ENCODE measurements at regions not wholly inside any gene's neighbourhood (a gene's known extent, or its start where the extent isn't known, plus 50 kb on each side); places are given as distances from the start of the nearest gene placed in this dataset.
A peak's percentile ranks its signal among the peaks of the same experiment; 100 is the strongest.
"Not testable (repeated sequence)": the region's sequence is repeated elsewhere in the genome, so short reads cannot be mapped to it uniquely, and the experiment has no call there.

DNA sequence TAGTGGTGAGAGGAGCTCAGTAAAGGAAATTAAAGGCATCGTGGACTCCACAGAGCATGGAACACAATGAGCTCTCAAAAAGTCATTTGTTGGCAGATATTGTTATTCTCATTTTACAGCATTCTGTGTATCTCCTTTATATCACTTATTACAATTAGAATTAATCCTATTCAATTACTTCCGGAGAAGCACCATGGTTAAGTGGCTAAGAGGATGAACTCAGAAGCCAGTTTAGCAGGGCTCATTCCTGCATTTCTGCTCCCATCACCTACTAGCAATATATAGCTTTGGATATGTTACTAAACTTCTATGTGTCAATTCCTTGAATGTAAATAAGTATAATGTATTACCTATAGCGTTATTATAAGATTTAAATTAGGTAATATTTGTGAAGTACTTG lies 683.3 kb downstream of the IRS1 start:
- DNase-seq, result no peak

DNA sequence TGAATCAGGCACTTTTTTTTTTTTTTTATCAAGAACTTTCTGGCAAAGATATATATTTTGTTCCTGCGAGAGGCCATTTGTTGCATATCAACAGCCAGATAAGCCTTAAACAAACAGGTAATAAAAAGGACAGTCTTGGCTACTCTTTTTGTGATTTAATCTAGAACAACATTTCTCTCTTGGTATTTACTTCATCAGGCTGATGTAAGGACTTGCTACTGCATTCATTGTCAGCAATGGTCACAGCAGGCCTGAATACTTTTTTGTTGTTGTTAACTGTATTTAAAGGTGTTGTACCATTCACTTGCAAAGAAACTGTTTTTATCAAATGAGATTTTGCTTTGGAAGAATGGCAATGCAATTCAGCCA lies 683.8 kb downstream of the IRS1 start:
- DNase-seq, result no peak

DNA sequence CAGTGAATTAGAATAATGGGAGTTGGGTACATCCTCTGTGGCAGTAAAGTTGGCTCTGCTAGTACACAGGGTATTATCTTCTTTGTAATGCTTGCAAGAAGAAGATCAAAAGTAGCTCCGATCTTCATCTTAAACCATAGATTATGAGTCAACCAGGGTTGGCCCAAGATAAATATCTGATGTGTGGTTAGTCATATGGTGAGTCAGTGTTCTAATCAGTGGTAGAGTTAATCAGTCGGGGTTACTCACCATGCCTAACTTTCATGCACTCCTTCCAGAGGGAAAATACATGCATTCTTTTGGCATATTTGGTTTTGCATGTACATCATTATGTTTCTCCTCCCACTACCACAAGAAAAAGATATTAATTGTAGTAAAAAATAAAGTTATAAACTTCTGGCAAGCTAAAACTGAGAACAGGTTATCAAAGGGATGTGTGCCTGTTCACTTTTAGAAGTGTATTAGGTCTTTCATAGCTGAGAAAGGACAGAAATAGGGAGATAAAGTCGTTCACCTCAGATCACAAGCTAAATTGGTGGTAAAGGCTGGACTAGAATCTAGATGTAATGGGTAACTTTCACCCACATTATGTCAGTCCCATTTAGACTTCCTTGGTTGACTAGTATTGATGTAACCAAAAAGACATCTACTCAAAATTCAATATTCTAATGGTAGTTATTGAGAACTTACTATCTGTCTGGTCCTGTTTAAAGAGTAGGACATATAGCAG lies 684.4 kb downstream of the IRS1 start:
- peak; percentile 96 for DNase-seq

DNA sequence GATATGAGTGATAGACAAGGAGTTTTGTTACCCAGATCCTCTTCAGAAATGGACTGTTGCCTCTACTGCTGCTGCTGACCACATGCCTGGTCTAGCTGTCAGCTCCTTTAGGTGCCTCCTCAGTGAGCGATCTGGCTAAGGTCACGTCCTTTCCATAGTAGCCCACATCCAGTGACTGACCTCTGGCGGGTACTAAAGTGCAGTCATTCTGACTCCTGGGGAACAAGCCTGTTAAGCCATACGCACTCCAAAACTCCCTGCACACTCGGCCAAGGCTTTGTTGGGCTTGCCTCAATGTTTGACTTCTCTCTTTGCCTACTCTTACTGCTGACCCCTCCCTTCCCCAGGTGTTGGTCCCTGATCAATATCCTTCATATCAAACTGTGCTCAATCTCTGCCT lies 685.2 kb downstream of the IRS1 start:
- DNase-seq, result no peak

DNA sequence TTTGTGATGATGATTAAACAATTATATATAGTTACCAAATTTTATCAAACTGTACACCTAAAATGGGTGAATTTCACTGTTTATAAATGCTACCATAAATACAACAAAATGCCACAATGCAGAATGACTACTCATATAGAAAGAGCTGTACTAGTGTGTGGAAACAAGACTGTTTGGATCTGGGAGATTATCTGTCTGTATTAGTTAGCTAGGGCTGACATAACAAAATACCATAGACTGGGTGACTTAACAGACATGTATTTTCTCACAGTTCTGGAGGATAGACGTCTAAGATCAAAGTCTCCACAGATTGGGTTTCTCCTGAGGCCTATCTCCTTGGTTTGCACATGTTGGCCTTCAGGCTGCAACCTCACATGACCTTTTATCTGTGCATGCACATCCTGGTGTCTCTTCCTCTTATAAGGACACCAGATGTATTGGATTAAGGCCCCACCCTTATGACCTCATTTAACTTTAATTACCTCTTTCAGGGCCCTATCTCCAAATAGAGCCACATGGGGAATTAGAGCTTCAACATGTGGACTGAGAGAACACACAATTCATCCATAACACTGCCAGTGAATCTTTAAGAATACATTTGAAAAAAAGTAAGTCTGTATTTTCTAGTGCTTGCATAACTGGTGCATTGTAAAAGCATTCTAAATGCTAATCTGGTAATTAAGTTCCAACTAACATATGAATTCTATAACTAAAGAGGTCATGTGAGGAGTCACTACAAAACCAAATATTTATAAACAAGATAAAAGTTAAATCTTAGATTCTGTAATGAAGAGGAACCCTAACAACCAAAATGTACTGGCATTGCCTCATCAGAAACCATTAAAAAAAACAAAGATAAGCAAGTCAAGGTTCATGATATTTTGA lies 699.6 kb downstream of the NYAP2 start:
- DNase-seq, result no peak

DNA sequence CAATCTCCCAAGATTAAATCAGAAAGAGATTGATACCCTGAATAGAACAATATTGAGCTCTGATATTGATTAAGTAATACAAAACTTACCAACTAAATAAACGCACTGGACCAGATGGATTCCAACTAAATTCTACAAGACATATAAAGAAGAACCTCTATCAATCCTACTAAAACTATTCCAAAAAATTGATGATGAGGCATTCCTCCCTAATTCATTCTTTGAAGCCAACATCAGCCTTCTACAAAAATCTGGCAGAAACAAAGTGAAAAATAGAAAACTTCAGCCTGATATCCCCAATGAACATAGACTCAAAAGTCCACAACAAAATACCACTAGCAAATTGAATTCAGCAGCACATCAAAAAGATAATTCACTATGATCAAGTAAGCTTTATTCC lies 695.5 kb downstream of the NYAP2 start:
- DNase-seq, result no peak

DNA sequence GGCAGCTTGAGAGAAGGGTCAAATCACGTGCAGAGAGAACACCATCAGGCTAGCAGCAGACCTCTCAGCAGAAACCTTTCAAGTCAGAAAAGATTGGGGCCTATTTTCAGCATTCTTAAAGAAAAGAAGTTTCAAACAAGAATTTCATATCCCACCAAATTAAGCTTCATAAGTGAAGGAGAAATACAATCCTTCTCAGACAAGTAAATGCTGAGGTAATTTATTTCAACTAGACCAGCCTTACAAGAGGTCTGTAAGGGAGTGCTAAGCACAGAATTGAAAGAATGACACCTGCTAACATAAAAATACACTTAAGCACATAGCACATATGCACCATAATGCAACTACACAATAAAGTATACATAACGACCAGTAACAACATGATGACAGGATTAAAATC lies 693.9 kb downstream of the NYAP2 start:
- DNase-seq, result no peak

DNA sequence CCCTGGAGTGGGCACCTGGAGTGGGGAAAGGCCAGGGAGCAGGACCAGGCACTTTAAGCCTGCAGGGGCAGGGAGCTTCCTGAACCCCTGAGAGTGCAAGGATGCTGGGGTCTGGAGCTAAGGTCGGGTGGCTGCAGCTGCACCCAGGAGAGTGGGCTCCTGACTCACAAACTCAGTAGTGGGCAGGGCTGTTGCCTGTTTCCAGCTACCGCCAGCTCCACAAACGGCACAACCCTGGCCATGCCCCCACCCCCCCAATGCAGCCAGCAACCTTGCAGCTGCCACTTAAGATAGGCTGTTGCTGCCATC lies 688.8 kb downstream of the NYAP2 start:
- DNase-seq, result no peak

DNA sequence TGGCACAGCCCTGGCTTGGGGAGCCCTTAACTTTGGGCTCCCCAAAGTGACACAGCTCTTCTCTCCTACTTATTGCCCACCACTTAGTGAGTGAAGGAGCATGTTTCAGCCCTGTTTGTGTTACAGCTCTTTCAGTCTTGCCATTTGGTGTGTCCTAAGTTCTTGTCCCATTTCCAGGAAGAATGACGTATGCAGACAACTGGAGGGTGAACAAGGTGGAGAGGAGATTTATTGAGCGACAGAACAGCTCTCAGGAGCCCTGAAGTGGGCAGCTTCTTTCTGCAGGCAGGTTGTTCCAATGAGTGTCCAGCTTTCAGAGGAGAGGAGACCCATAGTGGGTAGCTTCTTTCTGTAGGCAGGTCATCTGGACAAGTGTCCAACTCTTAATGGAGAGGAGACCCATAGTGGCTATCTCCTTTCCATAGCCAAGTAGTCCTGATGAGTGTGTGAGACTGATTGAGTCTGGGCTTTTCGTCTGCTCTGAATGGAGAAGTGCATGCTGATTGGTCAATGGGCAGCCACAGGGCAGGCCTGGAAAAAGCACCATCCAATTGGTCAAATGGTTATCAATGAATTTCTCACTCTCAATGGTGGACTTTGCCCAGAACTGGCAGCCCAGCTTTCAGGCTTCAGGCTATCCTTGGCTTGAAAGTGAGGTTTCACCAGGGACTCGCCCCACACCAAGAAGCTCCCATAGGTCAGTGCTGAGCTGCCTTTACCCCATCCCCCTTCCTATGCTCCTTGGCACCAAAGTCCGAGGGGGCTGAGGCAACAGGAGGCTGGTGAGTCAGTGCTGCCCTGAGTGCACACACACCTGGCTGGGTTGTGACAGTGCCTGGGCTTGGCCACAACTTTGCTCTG lies 688.2 kb downstream of the NYAP2 start:
- DNase-seq, result no peak

DNA sequence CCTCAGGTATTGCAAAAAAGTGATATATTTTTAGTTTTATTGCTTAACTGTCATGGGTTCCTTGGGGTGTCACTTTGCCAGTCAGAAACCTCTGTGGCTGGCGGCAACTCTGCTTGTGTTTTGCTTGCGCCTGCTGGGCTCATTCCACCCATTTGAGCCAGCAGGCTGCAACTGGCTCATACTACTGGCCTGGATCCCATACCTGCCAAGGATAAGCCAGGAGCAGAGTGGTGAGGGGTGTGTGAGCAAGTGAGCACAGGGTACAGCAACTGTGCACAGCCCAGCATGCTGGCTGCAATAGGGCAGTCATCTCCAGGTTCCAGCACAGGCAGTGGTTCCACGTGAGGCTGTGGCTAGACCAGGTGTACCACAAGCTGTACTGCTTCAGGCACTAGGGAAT lies 687.5 kb downstream of the NYAP2 start:
- no peak for DNase-seq

DNA sequence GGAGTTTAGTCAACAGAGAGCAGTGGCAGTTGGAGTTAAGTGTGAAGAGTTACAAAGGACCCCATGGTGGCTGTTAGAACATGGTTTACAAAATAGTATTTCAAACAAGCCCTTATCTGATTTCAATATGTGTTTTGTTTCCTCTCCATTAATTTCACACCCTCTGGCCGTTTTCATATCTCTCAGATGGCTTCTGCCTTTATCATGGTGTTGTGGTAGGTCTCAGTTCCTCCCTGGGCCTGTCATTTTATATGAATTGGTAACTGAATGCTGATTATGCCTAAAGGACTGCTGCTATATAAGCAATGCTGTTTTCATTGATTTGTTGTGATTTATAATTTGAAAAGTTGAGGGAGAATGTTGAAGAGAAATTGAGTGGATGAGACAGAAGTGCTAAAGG lies 686.7 kb downstream of the NYAP2 start:
- DNase-seq, result no peak

DNA sequence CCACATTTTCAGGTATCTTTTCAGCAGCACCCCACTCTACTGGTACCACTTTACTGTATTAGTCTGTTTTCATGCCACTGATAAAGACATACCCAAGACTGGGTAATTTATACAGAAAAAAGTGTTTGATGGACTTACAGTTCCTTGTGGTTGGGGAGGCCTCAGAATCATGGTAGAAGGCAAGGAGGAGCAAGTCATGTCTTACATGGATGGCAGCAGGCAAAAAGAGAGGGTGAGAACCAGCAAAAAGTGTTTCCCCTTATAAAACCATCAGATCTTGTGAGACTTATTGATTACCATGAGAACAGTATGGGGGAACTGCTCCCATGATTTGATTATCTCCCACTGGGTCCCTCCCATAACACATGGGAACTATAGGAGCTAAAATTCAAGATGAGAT lies 685.9 kb downstream of the NYAP2 start:
- not testable (repeated sequence) for DNase-seq

DNA sequence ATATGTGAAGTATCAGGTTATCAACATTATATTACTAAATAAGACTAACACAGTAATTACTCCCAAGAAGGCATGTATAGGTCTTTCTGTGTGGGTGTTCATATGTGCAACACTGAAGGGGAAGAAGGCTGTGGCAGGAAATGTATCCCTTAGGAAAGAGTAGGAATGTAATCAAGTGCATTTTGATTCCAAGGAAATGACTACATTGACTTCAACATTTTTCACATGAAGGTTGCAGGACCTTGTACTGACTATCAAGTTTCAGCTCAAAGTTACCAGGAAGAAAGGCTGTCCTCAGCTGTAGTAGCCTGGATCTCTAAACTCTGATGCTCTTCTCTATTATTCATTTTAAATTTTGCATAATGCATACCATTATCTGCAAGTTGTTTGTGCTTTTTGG lies 680.8 kb downstream of the NYAP2 start:
- DNase-seq, result no peak

DNA sequence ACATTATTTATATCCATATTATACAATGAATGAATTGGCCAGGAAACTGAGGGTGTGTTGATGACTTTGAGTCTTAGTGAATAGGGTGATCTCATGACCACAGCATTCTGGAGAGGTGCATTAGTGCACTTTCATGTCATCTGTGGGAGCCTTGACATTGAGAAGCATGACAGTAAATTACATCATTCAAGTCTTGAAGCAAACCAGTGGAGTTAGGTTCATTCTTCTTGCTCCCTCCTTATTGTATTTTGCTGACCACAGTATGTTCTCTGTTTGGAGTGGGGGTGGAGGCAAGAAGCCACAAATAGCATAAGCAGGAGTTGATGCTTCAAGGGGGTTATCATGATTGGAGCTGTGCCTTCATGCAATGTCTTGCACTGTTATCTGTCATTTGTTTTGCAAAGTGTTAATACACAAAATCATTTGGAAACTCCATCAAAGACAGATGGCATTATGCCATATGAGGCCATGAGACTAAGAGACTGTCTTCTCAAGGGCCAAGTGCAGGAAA lies 680.2 kb downstream of the NYAP2 start:
- DNase-seq, result peak; percentile 62

DNA sequence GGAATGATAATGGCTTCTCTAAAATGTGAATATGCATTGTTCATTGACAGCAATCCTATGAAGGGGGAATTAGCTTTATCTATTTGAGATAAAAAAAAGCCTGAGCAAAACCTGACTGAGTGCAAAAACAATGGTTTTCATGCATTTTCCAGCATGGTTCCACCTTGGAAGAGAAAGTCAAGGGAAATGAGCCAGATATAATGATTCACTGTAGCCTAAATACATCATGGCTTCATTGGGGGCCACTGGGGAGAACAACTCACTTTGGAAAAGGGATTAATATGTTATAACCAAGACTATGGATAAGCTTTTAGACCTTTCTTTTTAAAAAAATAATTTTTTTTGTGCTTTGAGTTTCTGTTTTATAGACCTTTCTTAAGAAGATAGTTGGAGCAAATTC lies 679.7 kb downstream of the NYAP2 start:
- DNase-seq, result no peak

DNA sequence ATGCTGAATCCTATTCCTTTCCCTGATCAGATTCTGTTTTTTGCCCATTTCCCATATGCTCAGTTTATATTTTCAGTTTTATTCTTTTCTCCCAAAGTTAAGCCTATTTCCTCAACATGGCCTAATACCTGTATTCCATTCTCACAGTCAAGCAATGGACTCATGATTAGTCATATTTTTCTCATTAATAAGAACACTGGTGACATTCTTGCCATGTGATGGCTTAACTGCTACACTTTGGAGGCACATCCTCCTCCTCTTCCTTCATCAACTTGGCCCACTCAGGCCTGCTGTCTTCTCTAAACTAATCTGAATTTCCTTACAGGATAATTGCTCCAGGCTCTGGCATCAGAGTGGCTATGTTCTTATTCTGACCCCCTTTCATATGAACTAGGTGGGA lies 679.2 kb downstream of the NYAP2 start:
- no peak for DNase-seq

DNA sequence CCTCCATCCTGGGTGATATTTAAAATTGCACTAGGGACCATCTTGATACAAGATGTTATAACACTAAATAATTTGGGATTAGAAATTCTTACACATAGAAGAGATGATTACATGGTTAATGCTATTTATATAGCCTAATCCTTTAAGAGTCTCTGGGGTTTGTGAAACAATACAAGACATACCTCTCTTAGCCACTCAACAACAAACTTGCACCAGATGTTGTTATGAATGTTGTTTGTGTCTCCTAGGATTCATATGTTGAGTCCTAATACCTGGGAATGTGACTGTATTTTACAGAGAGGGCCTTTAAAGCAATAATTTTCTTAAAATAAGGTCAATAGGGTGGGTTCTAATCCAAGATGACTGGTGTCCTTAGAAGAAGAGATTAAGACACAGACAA lies 678.3 kb downstream of the NYAP2 start:
- no peak for DNase-seq

DNA sequence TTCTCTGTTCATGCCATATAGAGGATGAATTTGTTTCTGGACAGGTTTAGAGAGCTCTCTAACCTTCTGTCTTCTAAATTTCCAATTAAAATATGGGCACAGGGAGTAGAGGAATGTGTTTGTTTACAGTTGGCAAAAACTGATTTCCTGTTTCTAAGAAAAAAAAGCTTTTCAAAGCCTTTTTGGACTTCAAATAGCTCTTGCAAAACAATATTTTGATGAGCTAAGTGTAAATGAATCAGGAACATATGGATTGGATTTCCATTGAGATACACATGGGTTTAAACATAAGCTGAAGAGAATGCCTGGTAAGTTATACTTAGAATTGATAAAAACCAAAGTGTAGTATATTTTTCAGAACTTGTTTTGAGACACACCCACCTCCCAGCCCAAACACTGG lies 677.5 kb downstream of the NYAP2 start:
- DNase-seq, result no peak

DNA sequence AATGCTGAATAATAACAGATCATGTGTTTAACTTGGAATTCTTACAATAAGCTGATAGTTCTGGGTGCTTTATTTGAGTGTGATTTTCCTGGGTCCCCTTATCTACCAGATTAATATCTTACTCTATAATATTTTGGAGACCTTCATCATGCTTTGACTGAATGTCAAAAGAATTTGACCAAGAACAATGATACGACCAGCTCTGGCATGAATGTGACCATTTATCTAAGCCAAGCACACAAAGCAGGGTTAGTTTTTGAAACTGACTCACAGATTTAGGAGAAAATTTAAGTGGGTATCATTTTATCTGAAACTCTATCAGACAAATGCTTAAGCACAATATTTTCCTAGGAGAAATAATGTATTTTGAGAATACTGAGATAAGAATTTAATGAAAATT lies 677.0 kb downstream of the NYAP2 start:
- no peak for DNase-seq

DNA sequence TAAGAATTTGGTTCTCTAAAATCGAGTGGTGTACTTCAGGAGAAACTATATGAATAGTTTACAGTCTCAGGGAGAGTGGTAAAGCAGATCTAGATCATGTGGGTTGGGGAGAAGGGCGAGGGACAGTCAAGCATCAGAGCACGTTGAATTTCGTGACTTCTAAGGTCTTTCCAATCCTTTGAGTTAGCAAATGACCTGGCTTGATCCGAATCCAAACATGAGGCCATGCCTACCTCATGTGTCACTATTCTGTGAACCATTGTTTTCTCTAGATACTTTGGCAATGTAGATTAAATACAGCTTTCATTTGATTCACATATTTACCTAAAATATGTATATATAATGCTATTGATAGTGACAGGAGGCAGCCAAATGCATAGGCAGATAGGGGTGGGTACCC lies 674.9 kb downstream of the NYAP2 start:
- DNase-seq, result no peak

DNA sequence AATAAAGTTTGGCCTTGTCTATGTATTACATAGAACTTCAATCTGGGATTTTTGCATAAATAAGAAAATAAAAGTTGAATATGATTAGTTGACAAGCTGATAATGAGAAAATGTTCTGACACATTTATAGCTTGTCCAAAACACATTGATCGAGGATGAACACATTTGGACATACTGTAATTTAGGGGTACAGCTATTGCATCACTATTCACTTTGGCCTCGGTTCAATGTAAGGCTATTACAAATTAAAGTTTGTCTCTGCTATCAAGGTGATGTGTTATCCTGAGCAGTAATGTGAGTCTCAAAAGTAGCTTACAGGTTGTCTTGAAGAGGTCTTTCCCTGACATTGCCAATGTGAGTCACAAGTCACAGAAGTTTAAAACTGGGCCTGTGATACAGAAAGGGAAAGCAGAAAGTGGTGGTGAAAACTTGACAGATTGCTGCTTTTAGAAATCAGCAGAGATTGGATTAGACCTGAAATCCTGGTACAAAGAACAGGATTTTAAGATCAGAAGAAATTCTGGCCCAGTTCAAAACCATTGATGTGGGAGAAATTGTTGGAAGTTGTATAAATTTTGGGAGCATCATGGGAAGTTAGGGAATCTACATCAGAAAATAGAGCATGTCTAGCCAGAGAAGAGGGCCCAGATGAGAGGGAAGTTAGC lies 674.1 kb downstream of the NYAP2 start:
- no peak for DNase-seq

DNA sequence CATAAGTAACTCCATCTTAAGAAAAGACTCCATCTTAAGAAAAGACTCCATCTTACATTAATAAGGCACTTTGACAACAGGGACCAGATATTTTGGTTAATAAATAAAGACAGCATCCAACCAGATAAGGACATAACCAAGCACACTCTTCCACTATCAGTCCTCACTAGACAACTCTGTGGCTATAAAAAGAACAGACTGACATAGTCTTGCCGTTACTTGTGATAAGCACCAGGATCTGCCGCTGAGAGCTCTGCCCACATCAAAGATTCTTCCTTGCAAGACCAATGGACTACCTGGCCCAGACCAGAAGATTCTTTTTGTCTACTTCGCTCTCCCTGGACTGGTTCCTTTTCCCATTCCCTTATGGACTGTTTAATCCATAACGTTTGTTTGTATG lies 667.4 kb downstream of the NYAP2 start:
- DNase-seq, result no peak

DNA sequence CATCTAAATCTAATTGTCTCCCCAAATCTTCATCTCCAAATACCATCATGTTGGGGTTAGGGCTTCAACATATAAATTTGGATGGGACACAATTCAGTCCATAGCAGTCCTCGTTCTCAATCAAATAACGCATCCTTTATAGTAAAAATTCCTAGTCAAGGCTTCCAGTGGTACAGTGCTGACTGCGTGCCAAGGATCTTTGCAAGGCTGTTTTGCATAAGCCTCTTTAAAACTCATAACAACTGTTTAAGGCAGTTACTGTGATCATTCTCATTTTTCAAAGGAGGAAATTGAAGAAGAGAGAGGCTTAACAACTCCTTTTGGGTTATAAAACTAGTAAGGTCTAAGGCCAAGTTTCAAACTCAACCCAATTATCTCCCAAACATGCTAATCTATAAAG lies 666.9 kb downstream of the NYAP2 start:
- no peak for DNase-seq
